Cardiac muscle cell (in vitro differentiated cells and primary cell): ENCODE measurements at regions not wholly inside any gene's neighbourhood (a gene's known extent, or its start where the extent isn't known, plus 50 kb on each side); places are given as distances from the start of the nearest gene placed in this dataset.

ENCODE experiments used
- DNase-seq, 2 donors: peaks; one replicate each; pipeline versions ENCODE4 v3.0.0 to v3.0.0-alpha.2; 2010 to 2017; ENCODE audit warnings: low read depth in 1 of 2, low spot score in 1 of 2
- H3K27ac ChIP-seq: fragments of 200-600 bp; sonication (generic); 2 replicates; pipeline ENCODE4 v1.5.1; 2016
- H3K27me3 ChIP-seq: fragments of 200-600 bp; sonication (generic); 2 replicates; pipeline ENCODE4 v1.6.0; 2016; ENCODE audit warnings: control low read depth
- H3K36me3 ChIP-seq: fragments of 200-600 bp; sonication (generic); 2 replicates; pipeline ENCODE4 v1.5.1; 2016; ENCODE audit warnings: control low read depth
- H3K4me1 ChIP-seq: fragments of 200-600 bp; sonication (generic); 2 replicates; pipeline ENCODE4 v1.8.1; 2017; ENCODE audit warnings: low read depth, mild to moderate bottlenecking, mixed run types
- H3K4me3 ChIP-seq: fragments of 200-600 bp; sonication (generic); 2 replicates; pipeline ENCODE4 v1.5.1; 2016; ENCODE audit warnings: mild to moderate bottlenecking
- H3K9me3 ChIP-seq: fragments of 200-600 bp; sonication (generic); 2 replicates; pipeline ENCODE4 v1.5.1; 2017; ENCODE audit warnings: low read depth, mild to moderate bottlenecking, control low read depth
- CTCF ChIP-seq: IDR thresholded peaks from 2 replicates; pipeline ENCODE4 v1.5.1; 2012; ENCODE audit warnings: low read depth, mild to moderate bottlenecking, low read length

- Histone ChIP-seq H3K27me3 (no peaks in the 10 kb centered on the region), H3K9me3 (no peaks in the 10 kb centered on the region), H3K36me3 (no peaks in the 10 kb centered on the region), H3K27ac (no peak overlapping the region), H3K4me3 (no peak overlapping the region), H3K4me1 (no peaks in the 10 kb centered on the region)
- no peak for TF ChIP-seq CTCF
- DNase-seq = no peak
Measured at GRCh38 chr14:96723946-96724345, 73.2 kb upstream of the VRK1 start.

GRCh38 chr14:96725232-96725631 is 72.0 kb upstream of the VRK1 start:
- no peaks in the 10 kb centered on the region for H3K27me3 ChIP-seq
- no peak overlapping the region for H3K4me3 ChIP-seq
- TF ChIP-seq CTCF = no peak
- no peaks in the 10 kb centered on the region for H3K9me3 ChIP-seq
- DNase-seq = no peak
- H3K36me3 ChIP-seq = no peaks in the 10 kb centered on the region
- H3K27ac ChIP-seq = no peak overlapping the region
- H3K4me1 ChIP-seq = no peaks in the 10 kb centered on the region

- no peak for TF ChIP-seq CTCF
- Histone ChIP-seq H3K27me3 (no peaks in the 10 kb centered on the region), H3K4me3 (no peak overlapping the region), H3K4me1 (no peaks in the 10 kb centered on the region), H3K36me3 (no peaks in the 10 kb centered on the region), H3K9me3 (no peaks in the 10 kb centered on the region), H3K27ac (no peak overlapping the region)
- DNase-seq = no peak
Measured at GRCh38 chr14:96727073-96727472, 70.1 kb upstream of the VRK1 start.

- Histone ChIP-seq H3K27me3 (no peaks in the 10 kb centered on the region), H3K27ac (no peak overlapping the region), H3K36me3 (no peaks in the 10 kb centered on the region), H3K9me3 (no peaks in the 10 kb centered on the region), H3K4me3 (no peak overlapping the region), H3K4me1 (no peaks in the 10 kb centered on the region)
- TF ChIP-seq CTCF = no peak
- DNase-seq = no peak
Measured at GRCh38 chr14:96727491-96727890, 69.7 kb upstream of the VRK1 start.

- TF ChIP-seq CTCF = no peak
- DNase-seq = no peak
- Histone ChIP-seq H3K27ac (no peak overlapping the region), H3K27me3 (no peaks in the 10 kb centered on the region), H3K4me1 (no peaks in the 10 kb centered on the region), H3K4me3 (no peak overlapping the region), H3K36me3 (no peaks in the 10 kb centered on the region), H3K9me3 (no peaks in the 10 kb centered on the region)
Measured at GRCh38 chr14:96727980-96728717, 69.0 kb upstream of the VRK1 start.
